Fibroblast of lung (primary cell): ENCODE measurements at regions not wholly inside any gene's neighbourhood (a gene's known extent, or its start where the extent isn't known, plus 50 kb on each side); places are given as distances from the start of the nearest gene placed in this dataset.

ENCODE experiments used
- EZH2 ChIP-seq: IDR thresholded peaks from 2 replicates; pipeline ENCODE4 v1.5.1; 2012; ENCODE audit warnings: low read length, control low read depth, mild to moderate bottlenecking; ENCODE audit errors: missing control alignments
- TF ChIP-seq, protein P1 (sequence below), 2 donors: IDR thresholded peaks in 1 of 2; conservative IDR thresholded peaks in 1 of 2; 1 replicate in 1 of 2; 2 replicates in 1 of 2; pipeline ENCODE4 v1.5.1; 2011 to 2012; ENCODE audit warnings: low read length in 2 of 2, control low read depth in 1 of 2, inconsistent platforms in 1 of 2, low read depth in 1 of 2, mild to moderate bottlenecking in 1 of 2

GRCh38 chr10:130889780-130890179 lies 421.7 kb downstream of the TCERG1L start:
- TF ChIP-seq, protein P1, sequence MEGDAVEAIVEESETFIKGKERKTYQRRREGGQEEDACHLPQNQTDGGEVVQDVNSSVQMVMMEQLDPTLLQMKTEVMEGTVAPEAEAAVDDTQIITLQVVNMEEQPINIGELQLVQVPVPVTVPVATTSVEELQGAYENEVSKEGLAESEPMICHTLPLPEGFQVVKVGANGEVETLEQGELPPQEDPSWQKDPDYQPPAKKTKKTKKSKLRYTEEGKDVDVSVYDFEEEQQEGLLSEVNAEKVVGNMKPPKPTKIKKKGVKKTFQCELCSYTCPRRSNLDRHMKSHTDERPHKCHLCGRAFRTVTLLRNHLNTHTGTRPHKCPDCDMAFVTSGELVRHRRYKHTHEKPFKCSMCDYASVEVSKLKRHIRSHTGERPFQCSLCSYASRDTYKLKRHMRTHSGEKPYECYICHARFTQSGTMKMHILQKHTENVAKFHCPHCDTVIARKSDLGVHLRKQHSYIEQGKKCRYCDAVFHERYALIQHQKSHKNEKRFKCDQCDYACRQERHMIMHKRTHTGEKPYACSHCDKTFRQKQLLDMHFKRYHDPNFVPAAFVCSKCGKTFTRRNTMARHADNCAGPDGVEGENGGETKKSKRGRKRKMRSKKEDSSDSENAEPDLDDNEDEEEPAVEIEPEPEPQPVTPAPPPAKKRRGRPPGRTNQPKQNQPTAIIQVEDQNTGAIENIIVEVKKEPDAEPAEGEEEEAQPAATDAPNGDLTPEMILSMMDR (conservative IDR thresholded peaks at IDR 0.05 in 1 of 2, IDR thresholded peaks at IDR 0.05 in 1 of 2; ENCODE audit: low read depth in 1 of 2, low read length in 2 of 2) = no peak
- no peak for TF ChIP-seq EZH2
